ENCODE measurements at regions not wholly inside any gene's neighbourhood (a gene's known extent, or its start where the extent isn't known, plus 50 kb on each side); places are given as distances from the start of the nearest gene placed in this dataset.

DNA sequence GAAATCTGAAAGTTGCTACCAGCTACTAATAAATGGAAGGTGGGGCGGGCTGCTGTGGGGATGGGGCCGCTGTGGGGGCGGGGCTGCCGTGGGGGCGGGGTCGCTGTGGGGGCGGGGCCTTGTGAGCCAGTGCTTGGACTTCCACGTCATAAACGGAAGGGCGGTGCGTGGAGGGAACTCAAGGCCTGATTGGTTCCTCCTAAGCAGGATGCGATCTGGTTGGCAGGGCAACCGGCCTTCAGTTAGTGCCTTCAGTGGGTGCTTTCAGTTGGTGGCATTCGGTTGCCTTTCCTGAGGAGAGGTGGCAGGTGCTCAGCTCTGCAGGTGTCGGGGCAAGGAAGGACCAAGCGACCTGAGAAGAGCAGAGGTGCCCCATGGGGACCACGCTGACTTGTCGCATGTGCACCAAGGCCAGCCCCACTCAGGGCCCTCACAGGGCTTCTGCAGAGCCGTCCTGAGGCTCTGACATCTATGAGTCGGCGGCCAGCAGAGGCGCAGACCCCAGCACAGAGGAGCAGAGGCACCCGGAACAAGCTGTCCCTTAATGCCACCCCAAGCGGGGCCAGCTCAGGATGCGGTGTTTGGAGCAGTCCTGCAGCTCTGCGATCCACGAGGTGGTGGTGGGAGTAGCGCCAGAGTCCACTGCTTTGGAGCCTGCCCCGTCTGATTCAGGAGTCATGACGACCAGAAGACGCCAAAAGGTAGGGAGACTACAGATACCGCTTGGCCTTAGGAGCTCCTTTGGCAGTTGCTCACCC lies 54.4 kb upstream of the PDSS1 start:
- H3K18ac ChIP-seq (ENCODE audit: low read depth, low read length), result no peak overlapping the region
- DNase-seq (no peak), ATAC-seq (ENCODE audit: low read depth) (no peak)
- H3K23ac ChIP-seq (ENCODE audit: low read depth, low read length), result no peak overlapping the region
- ChIA-PET CTCF (no interaction called here), POLR2A (ENCODE audit: unreplicated experiment) (no interaction called here)
- no TSS peak for BruUV-seq (replicated peaks)
- H2BK15ac ChIP-seq (ENCODE audit: low read depth, low read length), result no peak overlapping the region
- no peak overlapping the region for H4K91ac ChIP-seq (ENCODE audit: insufficient read depth, low read depth, low read length)
- no peak overlapping the region for H3K9ac ChIP-seq (ENCODE audit: low read depth, low read length)
- no peak overlapping the region for H3K27ac ChIP-seq (ENCODE audit: insufficient read depth, low read length)
- WGBS, 2 experiments (ENCODE audit: extremely low coverage in 2 of 2, insufficient read length in 1 of 2), result 66% methylated on average over 15 of the region's 32 CpGs; no CpG with 5 or more reads in 1 of the 2 experiments
- no peak overlapping the region for H3K56ac ChIP-seq (ENCODE audit: extremely low read depth, insufficient read depth, low read length)
- H3K4me2 ChIP-seq (ENCODE audit: low read depth, low read length), result no peak overlapping the region
- H3K4ac ChIP-seq (ENCODE audit: low read depth, low read length), result no peak overlapping the region
- H2AFZ ChIP-seq (replicated peaks; ENCODE audit: low read length, poor library complexity), result no peak overlapping the region
- H3K36me3 ChIP-seq (ENCODE audit: control insufficient read depth, insufficient read depth, low read length), result no peaks in the 10 kb centered on the region
- in situ Hi-C loops (cut with MboI; ENCODE audit: low sequenced_read_pairs), result no loop called here
- no peak overlapping the region for H3K4me3 ChIP-seq (ENCODE audit: insufficient read depth, low read depth, low read length)
- no peak overlapping the region for H4K5ac ChIP-seq (ENCODE audit: low read depth, low read length)
- H2AK5ac ChIP-seq (ENCODE audit: low read depth, low read length), result no peak overlapping the region
- H2BK20ac ChIP-seq (ENCODE audit: low read depth, low read length), result no peak overlapping the region
- H3K4me1 ChIP-seq (ENCODE audit: control insufficient read depth, insufficient read depth, low read length), result no peaks in the 10 kb centered on the region
- no peak overlapping the region for H2BK120ac ChIP-seq (ENCODE audit: low read depth, low read length)
- H4K20me1 ChIP-seq (ENCODE audit: insufficient read depth, low read length), result no peaks in the 10 kb centered on the region
- no peaks in the 10 kb centered on the region for H3K9me1 ChIP-seq (ENCODE audit: insufficient read depth, low read length)
- no peak overlapping the region for H3K14ac ChIP-seq (replicated peaks; ENCODE audit: low read depth, low read length)
- TF ChIP-seq CHD1 (IDR thresholded peaks at IDR 0.05; ENCODE audit: low read depth, low read length) (no peak), CEBPB (IDR thresholded peaks at IDR 0.05; ENCODE audit: low read depth, low read length) (no peak), MXI1 (IDR thresholded peaks at IDR 0.05; ENCODE audit: borderline replicate concordance, low read depth, low read length) (no peak), SMC3 (IDR thresholded peaks at IDR 0.05; ENCODE audit: low read depth, low read length) (no peak), RFX5 (IDR thresholded peaks at IDR 0.05; ENCODE audit: low read depth, low read length) (no peak), RAD21 (IDR thresholded peaks at IDR 0.05; ENCODE audit: low read length) (no peak), BHLHE40 (IDR thresholded peaks at IDR 0.05; ENCODE audit: low read depth, low read length) (no peak)
- H4K8ac ChIP-seq (ENCODE audit: low read depth in 2 of 2, low read length in 2 of 2), result no peak overlapping the region
- no peaks in the 10 kb centered on the region for H3K27me3 ChIP-seq (ENCODE audit: control insufficient read depth, insufficient read depth, low read length)
- peaks cover 1% of the 10 kb centered on the region; the same call in 1 of the 2 replicates for H3K9me3 ChIP-seq (ENCODE audit: control insufficient read depth, insufficient read depth, low read length)
- H2AK9ac ChIP-seq (replicated peaks; ENCODE audit: low read depth, low read length, poor library complexity), result no peak overlapping the region
- no peak overlapping the region for H2BK5ac ChIP-seq (ENCODE audit: low read depth, low read length, poor library complexity, severe bottlenecking)
- no peaks in the 10 kb centered on the region for H3K79me1 ChIP-seq (ENCODE audit: low read depth in 1 of 2, low read length in 2 of 2)
- dilution Hi-C loops (cut with HindIII; ENCODE audit: low sequenced_read_pairs, unreplicated experiment), result no loop called here
- intact Hi-C loops (cut with micrococcal nuclease), result no loop called here
